A673 (cell line): ENCODE measurements at regions not wholly inside any gene's neighbourhood (a gene's known extent, or its start where the extent isn't known, plus 50 kb on each side); places are given as distances from the start of the nearest gene placed in this dataset.

Source experiments
- BruUV-seq: library from RNA; stranded (reverse); fragments of 400-500 nt; replicated peaks from 2 replicates; lab custom pipeline; 2021; lab: Mats Ljungman, UMichigan
- CTCF ChIA-PET: fragments of 300-600 bp; sonication (Branson Sonifier 250); formaldehyde crosslinking; loops from one replicate; lab custom pipeline; 2022; ENCODE audit warnings: antibody characterized with exemption; lab: Charles Lee
- POLR2A ChIA-PET: fragments of 300-600 bp; sonication (Branson Sonifier 250); formaldehyde crosslinking; loops from one replicate; lab custom pipeline; 2022; ENCODE audit warnings: antibody characterized with exemption; ENCODE audit not compliant: low non-redundant PET; lab: Charles Lee
- DNase-seq: peaks from one replicate; pipeline ENCODE4 v3.0.0-alpha.2; 2015; ENCODE audit warnings: low spot score
- H3K27ac ChIP-seq: fragments of 200-600 bp; sonication (generic); 2 replicates; pipeline ENCODE4 v1.5.1; 2016; ENCODE audit warnings: mixed run types, low read depth, mild to moderate bottlenecking, mixed read lengths, antibody characterized with exemption, low read length; ENCODE audit not compliant: poor library complexity, severe bottlenecking
- H3K27me3 ChIP-seq: fragments of 200-600 bp; sonication (generic); replicated peaks from 2 replicates; pipeline ENCODE4 v1.6.1; 2017; ENCODE audit warnings: mixed run types, low read depth, mild to moderate bottlenecking, mixed read lengths, antibody characterized with exemption, low read length; ENCODE audit not compliant: insufficient read depth, poor library complexity
- H3K36me3 ChIP-seq: fragments of 200-600 bp; sonication (generic); 2 replicates; pipeline ENCODE4 v1.6.1; 2016; ENCODE audit warnings: mixed run types, mild to moderate bottlenecking, mixed read lengths, antibody characterized with exemption, low read length; ENCODE audit not compliant: insufficient read depth, poor library complexity, severe bottlenecking
- H3K4me1 ChIP-seq: fragments of 200-600 bp; sonication (generic); 2 replicates; pipeline ENCODE4 v1.6.1; 2017; ENCODE audit warnings: mixed run types, mild to moderate bottlenecking, mixed read lengths, antibody characterized with exemption, low read length; ENCODE audit not compliant: insufficient read depth, poor library complexity, severe bottlenecking
- H3K4me3 ChIP-seq: fragments of 200-600 bp; sonication (generic); 2 replicates; pipeline ENCODE4 v1.5.1; 2016; ENCODE audit warnings: low read depth, mixed run types, mild to moderate bottlenecking, mixed read lengths, low read length; ENCODE audit not compliant: poor library complexity, severe bottlenecking
- H3K9me3 ChIP-seq: fragments of 200-600 bp; sonication (generic); 2 replicates; pipeline ENCODE4 v1.6.1; 2016; ENCODE audit warnings: mixed run types, low read depth, mild to moderate bottlenecking, mixed read lengths, antibody characterized with exemption, low read length; ENCODE audit not compliant: poor library complexity, severe bottlenecking
- EZH2 ChIP-seq: fragments of 200-600 bp; sonication (generic); IDR thresholded peaks from 2 replicates; pipeline ENCODE4 v1.6.1; 2017; ENCODE audit warnings: borderline replicate concordance, low read depth, mild to moderate bottlenecking, mixed read lengths, antibody characterized with exemption, low read length; ENCODE audit not compliant: poor library complexity, severe bottlenecking
- intact Hi-C: fragments of 100-400 bp; cut with micrococcal nuclease; formaldehyde crosslinking; loops from one replicate; pipeline ENCODE4 v1.10.0; 2022; ENCODE audit not compliant: unreplicated experiment
- TF ChIP-seq, protein P1 (sequence below): fragments of 300-800, 200-600 bp; sonication (generic); conservative IDR thresholded peaks from 2 replicates; pipeline ENCODE4 v1.5.1; 2017; ENCODE audit warnings: low read depth, mild to moderate bottlenecking, antibody characterized with exemption, low read length, moderate library complexity, mixed read lengths

DNA sequence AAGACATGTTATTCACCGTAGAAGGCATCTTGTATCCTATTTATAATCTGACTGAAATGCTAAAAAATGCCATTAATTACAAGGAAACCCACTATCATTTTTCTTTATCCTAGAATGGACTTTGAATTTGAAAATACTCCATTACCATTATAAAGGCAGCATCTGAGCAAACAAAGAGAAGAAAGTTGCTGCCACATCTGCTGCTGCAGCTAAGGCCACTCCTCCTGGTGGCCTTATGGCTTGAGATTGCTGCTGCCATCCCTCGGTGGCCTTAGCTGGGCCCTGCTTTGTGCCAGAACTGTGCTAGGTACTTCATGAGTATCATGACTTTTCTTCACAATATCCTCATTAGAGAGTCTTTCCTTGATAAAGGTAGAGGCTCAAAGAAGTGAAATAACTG is 1210.1 kb upstream of the TENM4 start:
- CTCF ChIA-PET, result no interaction called here
- Histone ChIP-seq H3K4me3 (no peak overlapping the region), H3K4me1 (no peaks in the 10 kb centered on the region), H3K27me3 (no peaks in the 10 kb centered on the region), H3K27ac (no peak overlapping the region), H3K9me3 (no peaks in the 10 kb centered on the region), H3K36me3 (no peaks in the 10 kb centered on the region)
- TF ChIP-seq, protein P1, sequence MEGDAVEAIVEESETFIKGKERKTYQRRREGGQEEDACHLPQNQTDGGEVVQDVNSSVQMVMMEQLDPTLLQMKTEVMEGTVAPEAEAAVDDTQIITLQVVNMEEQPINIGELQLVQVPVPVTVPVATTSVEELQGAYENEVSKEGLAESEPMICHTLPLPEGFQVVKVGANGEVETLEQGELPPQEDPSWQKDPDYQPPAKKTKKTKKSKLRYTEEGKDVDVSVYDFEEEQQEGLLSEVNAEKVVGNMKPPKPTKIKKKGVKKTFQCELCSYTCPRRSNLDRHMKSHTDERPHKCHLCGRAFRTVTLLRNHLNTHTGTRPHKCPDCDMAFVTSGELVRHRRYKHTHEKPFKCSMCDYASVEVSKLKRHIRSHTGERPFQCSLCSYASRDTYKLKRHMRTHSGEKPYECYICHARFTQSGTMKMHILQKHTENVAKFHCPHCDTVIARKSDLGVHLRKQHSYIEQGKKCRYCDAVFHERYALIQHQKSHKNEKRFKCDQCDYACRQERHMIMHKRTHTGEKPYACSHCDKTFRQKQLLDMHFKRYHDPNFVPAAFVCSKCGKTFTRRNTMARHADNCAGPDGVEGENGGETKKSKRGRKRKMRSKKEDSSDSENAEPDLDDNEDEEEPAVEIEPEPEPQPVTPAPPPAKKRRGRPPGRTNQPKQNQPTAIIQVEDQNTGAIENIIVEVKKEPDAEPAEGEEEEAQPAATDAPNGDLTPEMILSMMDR, result no peak
- TF ChIP-seq EZH2, result no peak
- DNase-seq, result no peak
- POLR2A ChIA-PET, result no interaction called here
- BruUV-seq, result no TSS peak
- intact Hi-C loops, result no loop called here

DNA sequence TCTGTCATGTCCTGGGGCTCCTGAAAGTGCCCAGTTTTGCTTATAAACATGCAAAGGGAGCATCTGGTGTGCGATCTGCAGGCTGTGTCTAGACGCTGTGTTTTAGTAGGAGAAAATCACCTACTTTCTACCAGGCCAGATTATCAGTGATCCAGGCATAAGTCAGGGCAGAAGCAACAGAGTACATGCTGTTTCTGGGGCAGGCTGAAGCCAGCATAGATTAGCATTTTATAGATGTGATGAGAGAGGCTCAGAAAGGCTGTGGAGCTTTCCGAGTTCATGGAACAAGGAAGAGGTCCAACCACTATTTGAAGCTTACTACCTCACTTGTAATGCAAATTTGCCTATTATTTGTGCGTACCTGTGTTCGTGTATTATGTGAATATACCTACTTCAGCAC is 1208.4 kb upstream of the TENM4 start:
- no peak for TF ChIP-seq EZH2
- TF ChIP-seq, protein P1, result no peak
- no peak for DNase-seq
- Histone ChIP-seq H3K27me3 (no peaks in the 10 kb centered on the region), H3K36me3 (no peaks in the 10 kb centered on the region), H3K9me3 (no peaks in the 10 kb centered on the region), H3K4me1 (no peaks in the 10 kb centered on the region), H3K27ac (no peak overlapping the region), H3K4me3 (no peak overlapping the region)
- ChIA-PET CTCF (no interaction called here), POLR2A (no interaction called here)
- intact Hi-C loops, result no loop called here
- no TSS peak for BruUV-seq

- H3K4me3 ChIP-seq, result no peak overlapping the region
Observed at GRCh38 chr11:80638296-80638695, 1197.5 kb upstream of the TENM4 start.

More at GRCh38 chr11:80638296-80638695, 1197.5 kb upstream of the TENM4 start:
- POLR2A ChIA-PET, result no interaction called here
- no peaks in the 10 kb centered on the region for H3K9me3 ChIP-seq
- H3K36me3 ChIP-seq, result no peaks in the 10 kb centered on the region
- DNase-seq, result no peak
- TF ChIP-seq, protein P1, result no peak
- TF ChIP-seq EZH2, result no peak
- H3K27me3 ChIP-seq, result no peaks in the 10 kb centered on the region
- no peaks in the 10 kb centered on the region for H3K4me1 ChIP-seq
- intact Hi-C loops, result no loop called here
- H3K27ac ChIP-seq, result no peak overlapping the region
- no TSS peak for BruUV-seq
- CTCF ChIA-PET, result no interaction called here
